Lower lobe of right lung (tissue), 2 donors: ENCODE measurements at regions not wholly inside any gene's neighbourhood (a gene's known extent, or its start where the extent isn't known, plus 50 kb on each side); places are given as distances from the start of the nearest gene placed in this dataset.
A peak's percentile ranks its signal among the peaks of the same experiment; 100 is the strongest.
"Not testable (repeated sequence)": the region's sequence is repeated elsewhere in the genome, so short reads cannot be mapped to it uniquely, and the experiment has no call there.

Source experiments
- ATAC-seq, 2 donors: fragments of 200-7000 bp; cut with Tn5 transposase; one replicate each; pipeline ENCODE4 v1.9.1; 2020 to 2022; ENCODE audit warnings: mild to moderate bottlenecking in 2 of 2, moderate library complexity in 2 of 2
- DNase-seq: peaks from one replicate; pipeline ENCODE4 v3.0.0-alpha.2; 2020
- H3K27ac ChIP-seq: fragments of 200-600 bp; one replicate; pipeline ENCODE4 v1.8.0; 2022
- H3K27me3 ChIP-seq: fragments of 200-600 bp; one replicate; pipeline ENCODE4 v1.8.0; 2022; ENCODE audit warnings: low read depth
- H3K36me3 ChIP-seq: fragments of 200-600 bp; one replicate; pipeline ENCODE4 v1.8.0; 2022; ENCODE audit warnings: mild to moderate bottlenecking
- H3K4me1 ChIP-seq: fragments of 200-600 bp; one replicate; pipeline ENCODE4 v1.8.0; 2022
- H3K4me3 ChIP-seq: fragments of 200-600 bp; one replicate; pipeline ENCODE4 v1.8.0; 2022; ENCODE audit warnings: mild to moderate bottlenecking
- H3K9me3 ChIP-seq: fragments of 200-600 bp; one replicate; pipeline ENCODE4 v1.8.0; 2022
- intact Hi-C: fragments of 100-400 bp; cut with DNase I; formaldehyde crosslinking; loops from one replicate; pipeline ENCODE4 v1.11.0; 2022
- TF ChIP-seq, protein P1 (sequence below): fragments of 200-600 bp; IDR thresholded peaks from one replicate; pipeline ENCODE4 v1.8.0; 2022; ENCODE audit warnings: antibody characterized with exemption, mild to moderate bottlenecking
- donor health status: DM: no; HTN: yes; CAD: no; lungs with severe emphysema.

DNA sequence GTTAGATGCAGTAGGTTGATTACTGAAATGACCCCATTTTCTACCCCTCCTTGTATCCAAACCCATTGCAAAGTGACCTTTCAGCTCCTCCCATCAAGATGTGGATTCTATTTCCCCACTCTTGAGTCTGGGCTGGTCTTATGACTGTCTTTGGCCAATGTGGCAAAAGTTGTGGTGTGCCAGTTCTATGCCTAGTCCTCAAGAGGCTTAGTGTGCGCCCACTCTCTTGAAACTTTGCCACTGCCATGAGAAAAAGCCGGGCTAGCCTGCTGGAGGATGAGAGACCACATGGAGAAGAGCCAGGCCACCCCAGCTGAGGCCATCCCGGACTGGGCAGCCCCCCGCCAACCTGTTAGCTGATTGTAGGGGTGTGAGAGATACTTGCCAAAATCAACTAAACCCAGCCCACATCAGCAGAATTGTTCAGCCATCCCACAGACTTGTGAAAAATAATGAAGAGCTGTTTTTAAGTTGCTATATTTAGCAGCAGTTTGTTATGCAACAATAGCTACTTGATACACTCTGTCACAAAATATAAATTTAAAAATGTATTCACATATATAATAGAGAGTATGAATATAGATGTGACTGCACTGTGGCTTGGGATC lies 131.0 kb upstream of the PALS2 start:
- H3K4me3 ChIP-seq, result no peak overlapping the region
- TF ChIP-seq, protein P1, sequence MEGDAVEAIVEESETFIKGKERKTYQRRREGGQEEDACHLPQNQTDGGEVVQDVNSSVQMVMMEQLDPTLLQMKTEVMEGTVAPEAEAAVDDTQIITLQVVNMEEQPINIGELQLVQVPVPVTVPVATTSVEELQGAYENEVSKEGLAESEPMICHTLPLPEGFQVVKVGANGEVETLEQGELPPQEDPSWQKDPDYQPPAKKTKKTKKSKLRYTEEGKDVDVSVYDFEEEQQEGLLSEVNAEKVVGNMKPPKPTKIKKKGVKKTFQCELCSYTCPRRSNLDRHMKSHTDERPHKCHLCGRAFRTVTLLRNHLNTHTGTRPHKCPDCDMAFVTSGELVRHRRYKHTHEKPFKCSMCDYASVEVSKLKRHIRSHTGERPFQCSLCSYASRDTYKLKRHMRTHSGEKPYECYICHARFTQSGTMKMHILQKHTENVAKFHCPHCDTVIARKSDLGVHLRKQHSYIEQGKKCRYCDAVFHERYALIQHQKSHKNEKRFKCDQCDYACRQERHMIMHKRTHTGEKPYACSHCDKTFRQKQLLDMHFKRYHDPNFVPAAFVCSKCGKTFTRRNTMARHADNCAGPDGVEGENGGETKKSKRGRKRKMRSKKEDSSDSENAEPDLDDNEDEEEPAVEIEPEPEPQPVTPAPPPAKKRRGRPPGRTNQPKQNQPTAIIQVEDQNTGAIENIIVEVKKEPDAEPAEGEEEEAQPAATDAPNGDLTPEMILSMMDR, result no peak

DNA sequence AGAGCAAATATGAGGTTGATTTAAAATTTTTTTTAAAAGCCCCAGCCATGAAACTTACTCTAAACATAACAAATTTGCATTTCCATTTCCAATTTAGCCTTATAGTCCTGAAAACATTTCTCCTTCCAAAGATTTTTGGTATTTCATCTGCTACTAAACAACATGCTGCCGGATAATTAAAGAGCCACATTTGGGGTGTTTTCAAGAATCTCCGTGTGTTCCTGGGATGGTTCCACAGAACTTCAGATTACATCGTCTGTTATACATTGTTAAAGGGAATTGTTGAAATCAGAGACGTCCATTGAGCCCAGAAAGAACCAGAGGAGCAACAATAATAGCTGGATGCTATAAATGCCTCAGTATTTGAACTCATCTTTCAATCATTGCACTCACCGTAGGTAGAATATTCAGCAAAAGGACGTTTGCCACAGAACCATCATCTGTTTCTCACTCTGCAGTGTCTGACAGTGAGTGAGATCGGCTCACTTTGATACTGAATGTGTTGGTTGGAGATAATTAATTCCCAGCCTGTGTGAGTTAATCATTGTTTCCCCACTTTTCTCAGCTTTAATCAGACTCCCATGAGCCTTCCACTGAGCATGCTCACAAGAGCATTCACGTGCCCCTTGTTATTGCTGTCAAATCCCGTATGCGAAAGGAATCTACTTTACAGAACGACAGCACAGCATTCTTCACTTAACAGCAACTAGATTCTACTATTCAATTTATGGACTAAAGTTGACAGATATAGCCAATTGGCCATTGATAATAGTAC lies 128.4 kb upstream of the PALS2 start:
- ATAC-seq, result no peak
- no peak overlapping the region for H3K27ac ChIP-seq
- H3K36me3 ChIP-seq, result no peaks in the 10 kb centered on the region
- H3K4me3 ChIP-seq, result no peak overlapping the region
- no peak for DNase-seq
- no peaks in the 10 kb centered on the region for H3K4me1 ChIP-seq
- H3K9me3 ChIP-seq, result no peaks in the 10 kb centered on the region
- TF ChIP-seq, protein P1, result no peak
- intact Hi-C loops, result no loop called here
- H3K27me3 ChIP-seq, result no peaks in the 10 kb centered on the region

More for the DNA sequence above, 131.0 kb upstream of the PALS2 start:
- no peaks in the 10 kb centered on the region for H3K4me1 ChIP-seq
- H3K27me3 ChIP-seq, result no peaks in the 10 kb centered on the region
- DNase-seq (no peak), ATAC-seq (peak in 1 of 2 donors; percentile 21)
- intact Hi-C loops, result no loop called here
- H3K27ac ChIP-seq, result no peak overlapping the region
- no peaks in the 10 kb centered on the region for H3K9me3 ChIP-seq
- no peaks in the 10 kb centered on the region for H3K36me3 ChIP-seq

DNA sequence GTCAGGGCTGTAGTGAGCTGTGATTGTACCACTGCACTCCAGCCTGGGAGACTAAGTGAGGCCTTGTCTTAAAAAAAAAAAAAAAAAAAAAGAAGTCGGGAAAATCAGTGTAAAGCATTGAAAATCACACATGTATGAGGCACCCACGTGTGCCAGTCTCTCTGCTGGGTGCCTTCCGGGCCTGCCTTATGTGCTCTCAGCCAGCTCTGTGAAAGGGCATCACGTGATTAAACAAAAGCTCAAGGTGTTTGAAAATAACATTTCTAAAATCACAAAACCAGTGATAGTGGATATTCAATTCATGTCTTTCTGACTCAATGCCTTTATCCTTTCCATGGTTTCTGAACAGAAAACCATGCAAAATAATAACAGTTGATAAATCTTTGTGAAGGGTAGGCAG lies 125.2 kb upstream of the PALS2 start:
- Histone ChIP-seq H3K27ac (no peak overlapping the region), H3K4me3 (no peak overlapping the region), H3K9me3 (no peaks in the 10 kb centered on the region), H3K27me3 (no peaks in the 10 kb centered on the region), H3K4me1 (no peaks in the 10 kb centered on the region), H3K36me3 (no peaks in the 10 kb centered on the region)
- TF ChIP-seq, protein P1, result no peak
- DNase-seq (no peak), ATAC-seq (no peak)
- intact Hi-C loops, result no loop called here

DNA sequence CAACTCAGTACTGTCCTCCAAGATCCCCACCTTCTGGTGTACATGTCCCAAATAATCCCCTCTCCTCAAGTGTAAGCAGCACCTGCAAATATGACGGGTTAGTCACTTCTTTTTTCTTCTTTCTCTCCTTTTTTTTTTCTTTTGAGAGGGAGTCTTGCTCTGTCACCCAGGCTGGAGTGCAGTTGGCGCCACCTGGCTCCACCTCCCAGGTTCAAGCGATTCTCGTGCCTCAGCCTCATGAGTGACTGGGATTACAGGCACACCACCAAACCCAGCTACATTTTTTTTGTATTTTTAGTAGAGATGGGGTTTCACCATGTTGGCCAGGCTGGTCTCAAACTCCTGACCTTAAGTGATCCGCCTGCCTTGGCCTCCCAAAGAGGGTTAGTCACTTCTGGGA lies 123.8 kb upstream of the PALS2 start:
- intact Hi-C loops, H3K4me3 ChIP-seq, H3K36me3 ChIP-seq, H3K4me1 ChIP-seq, H3K27me3 ChIP-seq, ATAC-seq, H3K9me3 ChIP-seq, DNase-seq, H3K27ac ChIP-seq: not testable (repeated sequence)

DNA sequence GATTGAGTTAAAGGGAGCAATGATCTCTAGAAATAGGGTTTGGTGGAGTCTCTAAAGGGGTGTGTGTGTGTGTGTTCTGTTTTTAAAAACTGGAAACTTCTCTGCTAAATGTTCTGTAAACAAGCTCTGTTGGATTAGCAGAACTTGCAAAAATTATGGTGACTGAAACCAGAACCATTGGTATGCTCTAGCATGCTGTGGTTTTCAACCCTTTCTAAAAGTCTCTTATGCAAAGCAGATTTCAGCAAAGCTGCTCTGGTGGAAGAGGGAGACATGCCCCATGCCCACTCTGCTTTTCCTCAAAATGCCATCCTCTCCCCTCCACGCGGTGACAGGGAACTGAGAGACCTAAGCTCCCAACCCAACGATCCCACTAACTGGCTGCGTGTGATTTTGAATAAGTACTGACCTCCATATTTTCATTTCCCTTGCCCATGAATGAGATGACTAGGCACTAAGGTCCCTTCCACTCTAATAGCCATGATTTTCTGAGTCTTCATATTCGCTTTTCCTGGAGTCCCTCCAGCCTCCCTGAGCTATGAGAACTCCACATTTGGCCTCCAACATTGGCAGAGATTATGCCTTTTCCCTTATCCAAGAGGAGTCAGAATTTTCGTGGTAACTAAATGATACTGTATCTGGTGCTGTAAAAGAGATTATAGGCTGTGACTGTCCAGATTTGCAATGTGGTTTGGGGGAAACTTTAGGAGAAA lies 117.3 kb upstream of the PALS2 start:
- intact Hi-C loops, result no loop called here
- ATAC-seq (no peak), DNase-seq (no peak)
- Histone ChIP-seq H3K27ac (no peak overlapping the region), H3K27me3 (no peaks in the 10 kb centered on the region), H3K36me3 (no peaks in the 10 kb centered on the region), H3K4me1 (no peaks in the 10 kb centered on the region), H3K9me3 (no peaks in the 10 kb centered on the region), H3K4me3 (no peak overlapping the region)
- TF ChIP-seq, protein P1, result no peak
